ENCODE measurements at regions not wholly inside any gene's neighbourhood (a gene's known extent, or its start where the extent isn't known, plus 50 kb on each side); places are given as distances from the start of the nearest gene placed in this dataset.
A peak's percentile ranks its signal among the peaks of the same experiment; 100 is the strongest.

- DNase-seq (ENCODE audit: low read depth), result peak; percentile 85
- TF ChIP-seq CTCF (IDR thresholded peaks at IDR 0.05; ENCODE audit: low read length, missing control alignments), result no peak
- H3K4me3 ChIP-seq (replicated peaks; ENCODE audit: low read depth, low read length), result no peak overlapping the region
Observed at GRCh38 chr5:173802670-173803165, 85.4 kb upstream of the CPEB4 start.

- no peak for TF ChIP-seq CTCF (IDR thresholded peaks at IDR 0.05; ENCODE audit: low read length, missing control alignments)
- DNase-seq (ENCODE audit: low read depth), result no peak
- H3K4me3 ChIP-seq (replicated peaks; ENCODE audit: low read depth, low read length), result no peak overlapping the region
Observed at GRCh38 chr5:173804579-173804978, 83.6 kb upstream of the CPEB4 start.

GRCh38 chr5:173806270-173807035 lies 81.7 kb upstream of the CPEB4 start:
- TF ChIP-seq CTCF (IDR thresholded peaks at IDR 0.05; ENCODE audit: low read length, missing control alignments), result no peak
- no peak for DNase-seq (ENCODE audit: low read depth)
- no peak overlapping the region for H3K4me3 ChIP-seq (replicated peaks; ENCODE audit: low read depth, low read length)

- TF ChIP-seq CTCF (IDR thresholded peaks at IDR 0.05; ENCODE audit: low read length, missing control alignments), result no peak
- H3K4me3 ChIP-seq (replicated peaks; ENCODE audit: low read depth, low read length), result no peak overlapping the region
- no peak for DNase-seq (ENCODE audit: low read depth)
Observed at GRCh38 chr5:173807181-173807655, 80.9 kb upstream of the CPEB4 start.

- no peak for TF ChIP-seq CTCF (IDR thresholded peaks at IDR 0.05; ENCODE audit: low read length, missing control alignments)
- no peak for DNase-seq (ENCODE audit: low read depth)
- H3K4me3 ChIP-seq (replicated peaks; ENCODE audit: low read depth, low read length), result no peak overlapping the region
Observed at GRCh38 chr5:173808079-173808808, 79.9 kb upstream of the CPEB4 start.

- no peak for DNase-seq (ENCODE audit: low read depth)
- TF ChIP-seq CTCF (IDR thresholded peaks at IDR 0.05; ENCODE audit: low read length, missing control alignments), result no peak
- H3K4me3 ChIP-seq (replicated peaks; ENCODE audit: low read depth, low read length), result no peak overlapping the region
Observed at GRCh38 chr5:173809014-173809413, 79.1 kb upstream of the CPEB4 start.
